CD4-positive, alpha-beta T cell (primary cell): ENCODE measurements at regions not wholly inside any gene's neighbourhood (a gene's known extent, or its start where the extent isn't known, plus 50 kb on each side); places are given as distances from the start of the nearest gene placed in this dataset.

Experiments used
- ATAC-seq: fragments of 200-7000 bp; cut with Tn5 transposase; one replicate; pipeline ENCODE4 v1.10.0; 2022; ENCODE audit warnings: mild to moderate bottlenecking; ENCODE audit not compliant: poor library complexity
- CTCF ChIA-PET: fragments of 350-600 bp; sonication (Branson Sonifier 250); formaldehyde crosslinking; loops from one replicate; lab custom pipeline; 2021; ENCODE audit warnings: antibody characterized with exemption, inconsistent platforms; lab: Charles Lee
- POLR2A ChIA-PET: fragments of 350-600 bp; sonication (Branson Sonifier 250); formaldehyde crosslinking; loops from one replicate; lab custom pipeline; 2021; ENCODE audit warnings: antibody characterized with exemption, inconsistent platforms; lab: Charles Lee
- DNase-seq, 14 experiments: peaks; one replicate each; pipeline ENCODE4 v3.0.0-alpha.2; 2013 to 2020; ENCODE audit warnings: mixed read lengths in 2 of 14
- H3K27ac ChIP-seq, 2 donors: one replicate each; pipeline versions ENCODE4 v1.5.1 to v1.7.0; 2013; ENCODE audit warnings: low read length in 2 of 2, low read depth in 1 of 2, mild to moderate bottlenecking in 1 of 2
- H3K27me3 ChIP-seq, 2 experiments: 1 replicate in 1 of 2; 2 replicates in 1 of 2; pipeline versions ENCODE4 v1.6.1 to v1.7.0; 2013; ENCODE audit warnings: low read length in 2 of 2, control low read depth in 1 of 2, mild to moderate bottlenecking in 1 of 2, moderate library complexity in 1 of 2; ENCODE audit not compliant: insufficient read depth in 2 of 2, control insufficient read depth in 1 of 2
- H3K36me3 ChIP-seq: one replicate; pipeline ENCODE4 v1.6.1; 2013; ENCODE audit warnings: low read length, control low read depth; ENCODE audit not compliant: insufficient read depth
- H3K4me1 ChIP-seq: one replicate; pipeline ENCODE4 v1.6.1; 2013; ENCODE audit warnings: low read length, control low read depth; ENCODE audit not compliant: insufficient read depth
- H3K4me3 ChIP-seq: one replicate; pipeline ENCODE4 v1.5.1; 2013; ENCODE audit warnings: mild to moderate bottlenecking, low read length, moderate library complexity
- H3K9me3 ChIP-seq, 2 experiments: 1 replicate in 1 of 2; 2 replicates in 1 of 2; pipeline versions ENCODE4 v1.6.1 to v1.7.0; 2013; ENCODE audit warnings: low read length in 2 of 2, mild to moderate bottlenecking in 2 of 2, control low read depth in 1 of 2, moderate library complexity in 1 of 2; ENCODE audit not compliant: control insufficient read depth in 1 of 2, insufficient read depth in 1 of 2
- H3K27ac Mint-ChIP-seq: one replicate; pipeline ENCODE4 v1.8.0; 2020; ENCODE audit warnings: mixed read lengths
- H3K27me3 Mint-ChIP-seq: one replicate; pipeline ENCODE4 v1.8.0; 2021; ENCODE audit warnings: mixed read lengths
- H3K36me3 Mint-ChIP-seq: one replicate; pipeline ENCODE4 v1.8.0; 2021; ENCODE audit warnings: low read depth, mixed read lengths
- H3K4me1 Mint-ChIP-seq: one replicate; pipeline ENCODE4 v1.8.0; 2021; ENCODE audit warnings: low read depth, mixed read lengths
- H3K4me3 Mint-ChIP-seq: one replicate; pipeline ENCODE4 v1.8.0; 2020; ENCODE audit warnings: mild to moderate bottlenecking, mixed read lengths
- H3K9me3 Mint-ChIP-seq: one replicate; pipeline ENCODE4 v1.8.0; 2020; ENCODE audit warnings: mixed read lengths
- CTCF ChIP-seq: fragments of 200-600 bp; IDR thresholded peaks from one replicate; pipeline ENCODE4 v1.8.0; 2022; ENCODE audit warnings: antibody characterized with exemption, mild to moderate bottlenecking
- intact Hi-C, 2 experiments: fragments of 100-400 bp; cut with DNase I in 1 of 2; cut with micrococcal nuclease in 1 of 2; formaldehyde crosslinking; loops; one replicate each; pipeline versions ENCODE4 v1.15.1 to v1.9.0; 2023 to 2025; cut with DNase I, micrococcal nuclease

- no peak for TF ChIP-seq CTCF
- POLR2A ChIA-PET: no interaction called here
- CTCF ChIA-PET: no interaction called here
These were observed 528.9 kb downstream of the ZNF674 start for GRCh38 chrX:46016296-46016695.

GRCh38 chrX:46015653-46016052 lies 529.6 kb downstream of the ZNF674 start:
- Histone ChIP-seq H3K4me1 (no peaks in the 10 kb centered on the region), H3K27ac (no peak overlapping the region), H3K4me3 (no peak overlapping the region), H3K36me3 (no peaks in the 10 kb centered on the region), H3K9me3 (no peaks in the 10 kb centered on the region), H3K27me3 (no peaks in the 10 kb centered on the region)
- TF ChIP-seq CTCF: no peak
- Mint-ChIP-seq H3K4me1 (no peaks in the 10 kb centered on the region), H3K27me3 (no peaks in the 10 kb centered on the region), H3K4me3 (no peak overlapping the region), H3K36me3 (no peaks in the 10 kb centered on the region), H3K9me3 (no peaks in the 10 kb centered on the region), H3K27ac (no peak overlapping the region)
- CTCF ChIA-PET: no interaction called here
- POLR2A ChIA-PET: no interaction called here
- intact Hi-C loops: no loop called here
- ATAC-seq (no peak), DNase-seq (no peak)

More at GRCh38 chrX:46016296-46016695, 528.9 kb downstream of the ZNF674 start:
- Mint-ChIP-seq H3K36me3 (no peaks in the 10 kb centered on the region), H3K9me3 (no peaks in the 10 kb centered on the region), H3K27me3 (no peaks in the 10 kb centered on the region), H3K27ac (no peak overlapping the region), H3K4me1 (no peaks in the 10 kb centered on the region), H3K4me3 (no peak overlapping the region)
- Histone ChIP-seq H3K27me3 (no peaks in the 10 kb centered on the region), H3K36me3 (no peaks in the 10 kb centered on the region), H3K9me3 (no peaks in the 10 kb centered on the region), H3K4me3 (no peak overlapping the region), H3K27ac (no peak overlapping the region), H3K4me1 (no peaks in the 10 kb centered on the region)
- no peak for DNase-seq
- intact Hi-C loops: no loop called here
- no peak for ATAC-seq

- H3K4me3 Mint-ChIP-seq: no peak overlapping the region
- no peaks in the 10 kb centered on the region for H3K4me1 Mint-ChIP-seq
- Histone ChIP-seq H3K27ac (no peak overlapping the region), H3K27me3 (no peaks in the 10 kb centered on the region), H3K36me3 (no peaks in the 10 kb centered on the region), H3K4me1 (no peaks in the 10 kb centered on the region), H3K4me3 (no peak overlapping the region), H3K9me3 (no peaks in the 10 kb centered on the region)
- TF ChIP-seq CTCF: no peak
- H3K27me3 Mint-ChIP-seq: no peaks in the 10 kb centered on the region
- POLR2A ChIA-PET: no interaction called here
- H3K36me3 Mint-ChIP-seq: no peaks in the 10 kb centered on the region
- CTCF ChIA-PET: no interaction called here
- intact Hi-C loops: no loop called here
- no peak for ATAC-seq
- no peak overlapping the region for H3K27ac Mint-ChIP-seq
- DNase-seq: no peak
- no peaks in the 10 kb centered on the region for H3K9me3 Mint-ChIP-seq
These were observed 552.7 kb downstream of the ZNF674 start for GRCh38 chrX:45992402-45993123.
